ENCODE measurements at regions not wholly inside any gene's neighbourhood (a gene's known extent, or its start where the extent isn't known, plus 50 kb on each side); places are given as distances from the start of the nearest gene placed in this dataset.

- no peak for TF ChIP-seq CTCF (IDR thresholded peaks at IDR 0.05)
- TF ChIP-seq POLR2A (IDR thresholded peaks at IDR 0.05), result no peak
Observed at GRCh38 chr10:25094590-25094989, 78.2 kb downstream of the THNSL1 start.
